ENCODE measurements at regions not wholly inside any gene's neighbourhood (a gene's known extent, or its start where the extent isn't known, plus 50 kb on each side); places are given as distances from the start of the nearest gene placed in this dataset.

DNA sequence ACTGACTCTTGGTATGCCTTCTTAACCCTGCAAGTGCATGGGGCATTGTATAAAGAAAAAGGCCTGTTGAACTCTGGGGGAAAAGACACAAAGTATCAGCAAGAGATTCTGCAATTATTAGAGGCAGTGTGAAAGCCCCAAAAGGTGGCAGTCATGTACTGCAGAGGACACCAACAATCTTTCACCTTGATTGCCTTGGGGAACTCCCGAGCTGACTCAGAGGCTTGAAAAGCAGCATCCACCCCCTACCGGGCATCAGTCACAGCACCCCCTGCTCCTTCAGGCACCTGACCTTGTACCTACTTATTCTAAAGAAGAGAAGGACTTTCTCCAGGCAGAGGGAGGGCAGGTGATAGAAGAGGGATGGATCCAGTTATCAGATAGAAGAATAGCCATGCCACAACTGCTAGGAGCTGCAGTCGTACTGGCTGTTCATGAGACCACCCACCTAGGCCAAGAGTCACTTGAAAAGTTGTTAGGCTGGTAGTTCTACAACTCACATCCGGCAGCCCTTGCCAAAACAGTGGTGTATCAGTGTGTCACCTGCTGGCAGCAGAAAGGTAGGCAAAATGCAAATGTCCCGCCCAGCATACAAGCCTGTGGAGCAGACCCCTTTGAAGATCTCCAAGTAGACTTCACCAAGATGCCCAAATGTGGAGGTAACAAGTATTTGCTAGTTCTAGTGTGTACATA lies 241.6 kb upstream of the CNTN6 start:
- POLR2A ChIA-PET (ENCODE audit: low non-redundant PET) = no interaction called here

DNA sequence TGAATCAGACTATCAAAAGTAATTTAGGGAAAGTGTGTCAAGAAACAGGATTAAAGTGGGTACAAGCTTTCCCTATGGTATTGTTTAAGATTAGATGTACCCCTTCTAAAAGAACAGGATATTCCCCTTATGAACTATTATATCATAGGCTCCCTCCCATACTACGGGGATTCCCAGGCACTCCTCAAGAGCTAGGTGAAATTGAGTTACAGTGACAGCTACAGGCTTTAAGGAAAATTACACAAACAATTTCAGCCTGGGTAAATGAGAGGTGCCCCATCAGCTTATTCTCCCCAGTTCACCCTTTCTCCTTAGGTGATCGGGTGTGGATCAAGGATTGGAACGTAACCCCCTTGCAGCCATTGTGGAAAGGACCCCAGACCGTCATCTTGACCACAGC lies 240.8 kb upstream of the CNTN6 start:
- TF ChIP-seq, protein P1, sequence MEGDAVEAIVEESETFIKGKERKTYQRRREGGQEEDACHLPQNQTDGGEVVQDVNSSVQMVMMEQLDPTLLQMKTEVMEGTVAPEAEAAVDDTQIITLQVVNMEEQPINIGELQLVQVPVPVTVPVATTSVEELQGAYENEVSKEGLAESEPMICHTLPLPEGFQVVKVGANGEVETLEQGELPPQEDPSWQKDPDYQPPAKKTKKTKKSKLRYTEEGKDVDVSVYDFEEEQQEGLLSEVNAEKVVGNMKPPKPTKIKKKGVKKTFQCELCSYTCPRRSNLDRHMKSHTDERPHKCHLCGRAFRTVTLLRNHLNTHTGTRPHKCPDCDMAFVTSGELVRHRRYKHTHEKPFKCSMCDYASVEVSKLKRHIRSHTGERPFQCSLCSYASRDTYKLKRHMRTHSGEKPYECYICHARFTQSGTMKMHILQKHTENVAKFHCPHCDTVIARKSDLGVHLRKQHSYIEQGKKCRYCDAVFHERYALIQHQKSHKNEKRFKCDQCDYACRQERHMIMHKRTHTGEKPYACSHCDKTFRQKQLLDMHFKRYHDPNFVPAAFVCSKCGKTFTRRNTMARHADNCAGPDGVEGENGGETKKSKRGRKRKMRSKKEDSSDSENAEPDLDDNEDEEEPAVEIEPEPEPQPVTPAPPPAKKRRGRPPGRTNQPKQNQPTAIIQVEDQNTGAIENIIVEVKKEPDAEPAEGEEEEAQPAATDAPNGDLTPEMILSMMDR (conservative IDR thresholded peaks at IDR 0.05; ENCODE audit: low read depth) = no peak
- no peak for DNase-seq (ENCODE audit: low spot score)
- ChIA-PET CTCF (no interaction called here), POLR2A (ENCODE audit: low non-redundant PET) (no interaction called here)
- H3K27ac ChIP-seq = no peak overlapping the region

More for the DNA sequence above, 241.6 kb upstream of the CNTN6 start:
- TF ChIP-seq, protein P1 (conservative IDR thresholded peaks at IDR 0.05; ENCODE audit: low read depth) = no peak
- H3K27ac ChIP-seq = no peak overlapping the region
- CTCF ChIA-PET = no interaction called here
- DNase-seq (ENCODE audit: low spot score) = no peak

DNA sequence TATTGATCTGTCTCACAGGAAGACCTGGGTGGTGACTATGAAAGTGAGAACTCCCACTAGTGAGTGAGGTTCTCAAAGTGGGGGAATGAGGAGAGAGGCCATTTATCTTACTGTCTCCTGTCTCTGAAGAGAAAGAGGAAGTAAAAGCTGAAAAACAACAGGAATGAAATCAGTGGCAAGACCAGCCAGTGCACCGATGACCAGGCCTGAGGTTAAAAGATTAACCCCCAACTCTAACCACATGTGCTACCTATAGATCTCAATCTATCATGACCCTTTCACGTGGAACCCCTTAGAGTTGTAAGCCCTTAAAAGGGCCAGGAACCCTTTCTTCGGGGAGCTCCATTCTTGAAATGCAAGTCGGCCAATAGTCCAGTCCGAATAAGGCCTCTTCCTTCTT lies 239.3 kb upstream of the CNTN6 start:
- CTCF ChIA-PET = no interaction called here
- POLR2A ChIA-PET (ENCODE audit: low non-redundant PET) = no interaction called here

DNA sequence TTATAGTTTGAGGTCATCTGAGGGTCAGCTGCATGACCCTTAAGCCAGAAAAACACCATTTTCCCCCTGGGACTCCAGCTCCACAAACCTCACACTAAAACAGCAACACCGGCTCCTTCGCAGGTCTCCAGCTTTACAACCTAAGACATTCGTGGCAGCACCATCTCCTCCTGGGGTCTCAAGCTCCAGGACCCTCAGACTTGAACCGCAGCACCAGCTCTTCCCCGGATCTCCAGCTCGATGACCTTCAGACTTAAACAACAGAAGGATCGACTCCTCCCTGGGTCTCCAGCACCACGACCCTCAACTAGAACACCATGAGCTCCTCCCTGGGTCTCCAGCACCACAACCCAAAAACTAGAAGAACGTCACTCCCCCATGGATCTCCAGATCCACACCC lies 233.7 kb upstream of the CNTN6 start:
- ChIA-PET POLR2A (ENCODE audit: low non-redundant PET) (no interaction called here), CTCF (no interaction called here)
- no peak overlapping the region for H3K27ac ChIP-seq
- TF ChIP-seq, protein P1 (conservative IDR thresholded peaks at IDR 0.05; ENCODE audit: low read depth) = no peak
- no peak for DNase-seq (ENCODE audit: low spot score)

More for the DNA sequence above, 239.3 kb upstream of the CNTN6 start:
- no peak overlapping the region for H3K27ac ChIP-seq
- TF ChIP-seq, protein P1 (conservative IDR thresholded peaks at IDR 0.05; ENCODE audit: low read depth) = no peak
- no peak for DNase-seq (ENCODE audit: low spot score)

DNA sequence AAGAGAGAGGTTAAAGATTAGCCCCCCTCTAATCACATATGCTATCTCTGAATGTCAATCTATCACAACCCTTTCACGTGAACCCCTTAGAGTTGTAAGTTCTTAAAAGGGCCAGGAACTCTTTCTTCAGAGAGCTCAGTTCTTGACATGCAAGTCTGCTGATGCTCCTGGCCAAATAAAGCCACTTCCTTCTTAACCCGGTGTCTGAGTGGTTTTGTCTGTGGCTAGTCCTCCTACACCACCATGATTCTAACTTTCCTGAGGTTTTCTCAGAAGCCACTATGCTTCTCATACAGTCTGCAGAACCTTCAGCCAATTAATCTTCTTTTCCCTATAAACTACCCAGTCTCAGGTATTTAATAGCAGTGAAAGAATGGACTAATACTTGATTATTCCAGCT lies 231.1 kb upstream of the CNTN6 start:
- TF ChIP-seq, protein P1 (conservative IDR thresholded peaks at IDR 0.05; ENCODE audit: low read depth) = no peak
- no peak for DNase-seq (ENCODE audit: low spot score)
- no peak overlapping the region for H3K27ac ChIP-seq
- ChIA-PET POLR2A (ENCODE audit: low non-redundant PET) (no interaction called here), CTCF (no interaction called here)

DNA sequence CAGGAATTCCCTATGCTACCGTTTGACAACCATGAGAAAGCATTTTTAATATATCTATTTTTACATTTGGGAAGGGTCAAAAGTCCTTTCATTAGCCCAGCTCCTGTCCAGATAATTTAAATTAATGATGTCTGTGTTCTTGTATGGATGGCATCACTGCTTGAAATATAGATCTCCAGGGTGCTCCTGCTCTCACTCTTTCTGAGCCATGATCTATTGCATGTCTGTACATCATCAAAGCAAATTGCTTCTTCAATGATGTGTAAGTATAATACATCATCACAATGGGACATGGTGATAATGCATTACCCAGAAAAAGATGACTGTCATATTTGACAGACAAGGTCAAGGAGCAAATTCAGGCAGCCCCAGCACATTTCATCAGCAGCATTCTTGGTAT lies 223.6 kb upstream of the CNTN6 start:
- no peak for DNase-seq (ENCODE audit: low spot score)
- no peak overlapping the region for H3K27ac ChIP-seq
- TF ChIP-seq, protein P1 (conservative IDR thresholded peaks at IDR 0.05; ENCODE audit: low read depth) = no peak
- ChIA-PET CTCF (no interaction called here), POLR2A (ENCODE audit: low non-redundant PET) (no interaction called here)
